ENCODE measurements at regions not wholly inside any gene's neighbourhood (a gene's known extent, or its start where the extent isn't known, plus 50 kb on each side); places are given as distances from the start of the nearest gene placed in this dataset.

- DNase-seq (ENCODE audit: low read depth, low spot score) = no peak
- Histone ChIP-seq H3K27me3 (ENCODE audit: control insufficient read depth, insufficient read depth, low read length) (no peaks in the 10 kb centered on the region), H3K9me3 (ENCODE audit: control insufficient read depth, insufficient read depth, low read length) (peaks cover 90% of the 10 kb centered on the region), H3K4me3 (ENCODE audit: low read depth, low read length) (no peak overlapping the region), H3K27ac (ENCODE audit: low read depth, low read length) (no peak overlapping the region)
- ChIA-PET POLR2A (no interaction called here), CTCF (no interaction called here)
- no peak for TF ChIP-seq CTCF (IDR thresholded peaks at IDR 0.05; ENCODE audit: low read depth, low read length)
Measured at GRCh38 chr13:111947876-111948275, 119.1 kb upstream of the SOX1 start.

GRCh38 chr13:111948281-111948680 lies 118.7 kb upstream of the SOX1 start:
- no peak for TF ChIP-seq CTCF (IDR thresholded peaks at IDR 0.05; ENCODE audit: low read depth, low read length)
- H3K4me3 ChIP-seq (ENCODE audit: low read depth, low read length) = no peak overlapping the region
- ChIA-PET CTCF (no interaction called here), POLR2A (no interaction called here)
- peaks cover 90% of the 10 kb centered on the region for H3K9me3 ChIP-seq (ENCODE audit: control insufficient read depth, insufficient read depth, low read length)
- H3K27ac ChIP-seq (ENCODE audit: low read depth, low read length) = no peak overlapping the region
- H3K27me3 ChIP-seq (ENCODE audit: control insufficient read depth, insufficient read depth, low read length) = no peaks in the 10 kb centered on the region
- no peak for DNase-seq (ENCODE audit: low read depth, low spot score)

DNA sequence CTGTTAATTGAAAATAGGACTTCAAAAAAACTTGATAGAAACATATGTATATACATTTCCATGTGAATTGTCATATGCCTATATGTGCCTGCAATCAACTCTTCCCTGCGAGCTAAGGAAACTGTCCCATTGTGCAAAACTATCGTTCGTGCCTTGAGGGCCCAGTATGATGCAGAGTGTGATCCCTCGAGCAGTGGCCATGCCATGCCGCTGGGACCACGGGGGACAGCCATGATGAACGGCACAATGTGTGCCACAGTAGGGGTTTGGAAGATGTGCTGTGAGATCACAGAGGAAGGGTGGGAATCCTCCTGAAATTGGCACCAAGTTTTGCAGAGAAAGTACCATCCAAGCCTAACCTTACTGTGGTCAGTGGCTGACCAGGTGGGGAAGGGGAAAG lies 118.1 kb upstream of the SOX1 start:
- no peak overlapping the region for H3K4me3 ChIP-seq (ENCODE audit: low read depth, low read length)
- POLR2A ChIA-PET = no interaction called here
- CTCF ChIA-PET = no interaction called here
- no peaks in the 10 kb centered on the region for H3K27me3 ChIP-seq (ENCODE audit: control insufficient read depth, insufficient read depth, low read length)
- H3K9me3 ChIP-seq (ENCODE audit: control insufficient read depth, insufficient read depth, low read length) = peaks cover 90% of the 10 kb centered on the region
- DNase-seq (ENCODE audit: low read depth, low spot score) = no peak
- TF ChIP-seq CTCF (IDR thresholded peaks at IDR 0.05; ENCODE audit: low read depth, low read length) = no peak
- H3K27ac ChIP-seq (ENCODE audit: low read depth, low read length) = no peak overlapping the region

DNA sequence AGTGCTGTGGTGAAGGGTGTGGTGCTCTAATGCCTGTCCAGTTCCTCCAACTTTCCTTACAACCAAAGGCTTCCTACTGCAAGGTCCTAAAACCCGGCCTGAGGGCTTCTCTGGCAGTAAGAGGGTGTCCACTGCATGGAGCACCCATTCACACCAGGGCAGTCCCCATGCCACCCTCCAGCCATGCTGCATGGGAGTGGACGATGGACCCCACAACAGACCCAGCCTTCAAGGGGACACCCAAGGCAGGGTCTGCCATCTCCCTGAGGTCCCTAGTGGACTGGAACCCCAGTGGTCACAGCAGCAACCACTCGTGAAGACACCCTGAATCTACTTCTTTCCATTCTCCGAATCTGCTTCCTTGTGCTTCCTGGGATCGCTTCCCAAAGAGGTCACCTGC lies 117.6 kb upstream of the SOX1 start:
- H3K9me3 ChIP-seq (ENCODE audit: control insufficient read depth, insufficient read depth, low read length) = peaks cover 89% of the 10 kb centered on the region
- ChIA-PET CTCF (no interaction called here), POLR2A (no interaction called here)
- H3K27ac ChIP-seq (ENCODE audit: low read depth, low read length) = no peak overlapping the region
- DNase-seq (ENCODE audit: low read depth, low spot score) = no peak
- no peaks in the 10 kb centered on the region for H3K27me3 ChIP-seq (ENCODE audit: control insufficient read depth, insufficient read depth, low read length)
- no peak overlapping the region for H3K4me3 ChIP-seq (ENCODE audit: low read depth, low read length)
- TF ChIP-seq CTCF (IDR thresholded peaks at IDR 0.05; ENCODE audit: low read depth, low read length) = no peak

GRCh38 chr13:111950697-111951096 lies 116.3 kb upstream of the SOX1 start:
- peaks cover 89% of the 10 kb centered on the region for H3K9me3 ChIP-seq (ENCODE audit: control insufficient read depth, insufficient read depth, low read length)
- DNase-seq (ENCODE audit: low read depth, low spot score) = no peak
- TF ChIP-seq CTCF (IDR thresholded peaks at IDR 0.05; ENCODE audit: low read depth, low read length) = no peak
- H3K27ac ChIP-seq (ENCODE audit: low read depth, low read length) = no peak overlapping the region
- ChIA-PET POLR2A (no interaction called here), CTCF (no interaction called here)
- H3K4me3 ChIP-seq (ENCODE audit: low read depth, low read length) = no peak overlapping the region
- H3K27me3 ChIP-seq (ENCODE audit: control insufficient read depth, insufficient read depth, low read length) = no peaks in the 10 kb centered on the region
